HL-60 (cell line): ENCODE measurements at regions not wholly inside any gene's neighbourhood (a gene's known extent, or its start where the extent isn't known, plus 50 kb on each side); places are given as distances from the start of the nearest gene placed in this dataset.

Experiments used
- DNase-seq, 2 experiments: peaks; one replicate each; pipeline ENCODE4 v3.0.0-alpha.2; 2010 to 2020; ENCODE audit warnings: low read depth in 1 of 2, low spot score in 1 of 2
- H3K27ac ChIP-seq: fragments of 250-450 bp; sonication (Bioruptor Pico); replicated peaks from 2 replicates; pipeline ENCODE4 v1.5.1; 2020; ENCODE audit warnings: mild to moderate bottlenecking, moderate library complexity
- H3K27me3 ChIP-seq: fragments of 250-450 bp; sonication (Bioruptor Pico); 2 replicates; pipeline ENCODE4 v1.5.1; 2021; ENCODE audit warnings: mild to moderate bottlenecking, moderate library complexity; ENCODE audit not compliant: insufficient read depth, poor library complexity, severe bottlenecking
- H3K4me3 ChIP-seq: replicated peaks from 2 replicates; pipeline ENCODE4 v1.5.1; 2011; ENCODE audit warnings: mild to moderate bottlenecking, control low read depth, low read length; ENCODE audit not compliant: insufficient read depth
- GABPA ChIP-seq: IDR thresholded peaks from 2 replicates; pipeline ENCODE4 v1.6.1; 2012; ENCODE audit warnings: low read depth
- POLR2AphosphoS5 ChIP-seq: IDR thresholded peaks from 2 replicates; pipeline ENCODE4 v1.6.1; 2012; ENCODE audit warnings: low read depth
- SPI1 ChIP-seq: IDR thresholded peaks from 2 replicates; pipeline ENCODE4 v1.6.1; 2012; ENCODE audit warnings: low read depth, mild to moderate bottlenecking, borderline replicate concordance
- TF ChIP-seq, protein P1 (sequence below): IDR thresholded peaks from one replicate; pipeline ENCODE4 v1.5.1; 2011; ENCODE audit warnings: low read length, control low read depth, inconsistent platforms; ENCODE audit not compliant: insufficient read depth
- TF ChIP-seq, protein P2 (sequence below): IDR thresholded peaks from 2 replicates; pipeline ENCODE4 v1.6.1; 2012; ENCODE audit warnings: low read depth; ENCODE audit not compliant: insufficient replicate concordance

DNA sequence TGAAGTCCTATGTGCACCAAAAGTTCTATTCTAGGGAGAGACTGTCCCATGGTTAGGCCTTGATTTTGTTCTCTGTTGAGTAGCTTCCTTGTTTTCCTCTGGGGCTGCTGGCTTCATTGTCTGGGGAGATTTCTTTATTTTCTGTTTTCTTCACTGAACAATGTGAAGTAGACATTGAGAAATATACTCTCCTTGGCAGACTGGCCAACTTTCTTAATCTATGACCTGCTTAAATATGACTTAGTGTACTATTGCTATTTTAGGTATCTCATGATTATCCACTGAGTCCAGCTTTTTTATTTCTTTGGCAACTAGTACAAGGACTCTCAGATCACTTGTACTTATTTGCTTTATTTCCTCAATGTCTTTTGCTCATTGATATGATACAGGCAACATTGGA lies 1594.6 kb downstream of the ARAP2 start:
- no peak overlapping the region for H3K27ac ChIP-seq
- no peaks in the 10 kb centered on the region for H3K27me3 ChIP-seq
- H3K4me3 ChIP-seq: no peak overlapping the region
- TF ChIP-seq SPI1: no peak
- no peak for TF ChIP-seq POLR2AphosphoS5
- TF ChIP-seq, protein P1, sequence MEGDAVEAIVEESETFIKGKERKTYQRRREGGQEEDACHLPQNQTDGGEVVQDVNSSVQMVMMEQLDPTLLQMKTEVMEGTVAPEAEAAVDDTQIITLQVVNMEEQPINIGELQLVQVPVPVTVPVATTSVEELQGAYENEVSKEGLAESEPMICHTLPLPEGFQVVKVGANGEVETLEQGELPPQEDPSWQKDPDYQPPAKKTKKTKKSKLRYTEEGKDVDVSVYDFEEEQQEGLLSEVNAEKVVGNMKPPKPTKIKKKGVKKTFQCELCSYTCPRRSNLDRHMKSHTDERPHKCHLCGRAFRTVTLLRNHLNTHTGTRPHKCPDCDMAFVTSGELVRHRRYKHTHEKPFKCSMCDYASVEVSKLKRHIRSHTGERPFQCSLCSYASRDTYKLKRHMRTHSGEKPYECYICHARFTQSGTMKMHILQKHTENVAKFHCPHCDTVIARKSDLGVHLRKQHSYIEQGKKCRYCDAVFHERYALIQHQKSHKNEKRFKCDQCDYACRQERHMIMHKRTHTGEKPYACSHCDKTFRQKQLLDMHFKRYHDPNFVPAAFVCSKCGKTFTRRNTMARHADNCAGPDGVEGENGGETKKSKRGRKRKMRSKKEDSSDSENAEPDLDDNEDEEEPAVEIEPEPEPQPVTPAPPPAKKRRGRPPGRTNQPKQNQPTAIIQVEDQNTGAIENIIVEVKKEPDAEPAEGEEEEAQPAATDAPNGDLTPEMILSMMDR: no peak
- TF ChIP-seq, protein P2, sequence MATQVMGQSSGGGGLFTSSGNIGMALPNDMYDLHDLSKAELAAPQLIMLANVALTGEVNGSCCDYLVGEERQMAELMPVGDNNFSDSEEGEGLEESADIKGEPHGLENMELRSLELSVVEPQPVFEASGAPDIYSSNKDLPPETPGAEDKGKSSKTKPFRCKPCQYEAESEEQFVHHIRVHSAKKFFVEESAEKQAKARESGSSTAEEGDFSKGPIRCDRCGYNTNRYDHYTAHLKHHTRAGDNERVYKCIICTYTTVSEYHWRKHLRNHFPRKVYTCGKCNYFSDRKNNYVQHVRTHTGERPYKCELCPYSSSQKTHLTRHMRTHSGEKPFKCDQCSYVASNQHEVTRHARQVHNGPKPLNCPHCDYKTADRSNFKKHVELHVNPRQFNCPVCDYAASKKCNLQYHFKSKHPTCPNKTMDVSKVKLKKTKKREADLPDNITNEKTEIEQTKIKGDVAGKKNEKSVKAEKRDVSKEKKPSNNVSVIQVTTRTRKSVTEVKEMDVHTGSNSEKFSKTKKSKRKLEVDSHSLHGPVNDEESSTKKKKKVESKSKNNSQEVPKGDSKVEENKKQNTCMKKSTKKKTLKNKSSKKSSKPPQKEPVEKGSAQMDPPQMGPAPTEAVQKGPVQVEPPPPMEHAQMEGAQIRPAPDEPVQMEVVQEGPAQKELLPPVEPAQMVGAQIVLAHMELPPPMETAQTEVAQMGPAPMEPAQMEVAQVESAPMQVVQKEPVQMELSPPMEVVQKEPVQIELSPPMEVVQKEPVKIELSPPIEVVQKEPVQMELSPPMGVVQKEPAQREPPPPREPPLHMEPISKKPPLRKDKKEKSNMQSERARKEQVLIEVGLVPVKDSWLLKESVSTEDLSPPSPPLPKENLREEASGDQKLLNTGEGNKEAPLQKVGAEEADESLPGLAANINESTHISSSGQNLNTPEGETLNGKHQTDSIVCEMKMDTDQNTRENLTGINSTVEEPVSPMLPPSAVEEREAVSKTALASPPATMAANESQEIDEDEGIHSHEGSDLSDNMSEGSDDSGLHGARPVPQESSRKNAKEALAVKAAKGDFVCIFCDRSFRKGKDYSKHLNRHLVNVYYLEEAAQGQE: no peak
- TF ChIP-seq GABPA: no peak
- no peak for DNase-seq

DNA sequence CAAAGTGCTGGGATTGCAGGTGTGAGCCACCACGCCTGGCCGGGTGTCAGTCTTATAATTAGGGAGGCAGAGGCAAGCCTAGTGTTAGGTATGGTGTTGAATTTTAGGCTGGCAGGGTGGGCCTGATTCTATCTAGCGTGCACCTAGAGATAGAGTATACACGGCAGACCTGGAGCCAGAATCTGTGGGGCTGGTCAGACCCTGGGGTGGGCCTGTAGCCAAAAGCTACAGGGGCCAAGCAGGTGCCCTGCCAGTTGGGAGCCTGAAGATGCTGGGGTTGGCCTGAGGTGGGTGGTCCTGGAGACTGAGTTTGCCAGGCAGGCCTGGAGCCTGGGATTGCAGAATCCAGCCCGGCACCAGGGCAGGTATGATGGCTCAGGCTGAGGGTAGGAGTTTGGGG lies 1580.3 kb downstream of the ARAP2 start:
- no peak for DNase-seq
- no peak overlapping the region for H3K4me3 ChIP-seq
- TF ChIP-seq GABPA: no peak
- no peak for TF ChIP-seq SPI1
- TF ChIP-seq POLR2AphosphoS5: no peak
- no peak overlapping the region for H3K27ac ChIP-seq
- no peaks in the 10 kb centered on the region for H3K27me3 ChIP-seq

DNA sequence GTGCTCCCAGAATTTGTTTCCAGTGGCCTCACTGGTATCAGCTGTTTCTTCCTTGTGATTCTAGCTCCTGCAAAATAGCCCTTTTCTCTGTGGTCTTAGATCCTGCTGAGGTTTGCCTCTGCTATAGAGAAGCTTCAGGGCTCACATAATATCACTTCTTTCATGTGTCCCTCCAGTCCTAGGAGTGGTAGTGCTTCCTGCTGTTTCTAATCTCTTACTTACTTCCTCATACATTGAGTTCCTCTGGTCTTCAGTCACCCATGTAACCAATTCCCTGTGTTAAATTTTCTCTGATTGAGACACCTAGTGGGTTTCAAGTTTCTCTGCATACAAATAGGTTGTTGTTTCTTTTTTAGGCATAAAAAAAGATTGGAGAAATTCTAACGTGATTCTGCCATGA lies 1567.9 kb downstream of the ARAP2 start:
- DNase-seq: no peak
- H3K27me3 ChIP-seq: no peaks in the 10 kb centered on the region
- no peak overlapping the region for H3K4me3 ChIP-seq
- TF ChIP-seq POLR2AphosphoS5 (no peak), GABPA (no peak), SPI1 (peak; percentile 6; the same call in 1 of the 2 replicates)
- TF ChIP-seq, protein P2: no peak
- no peak overlapping the region for H3K27ac ChIP-seq

DNA sequence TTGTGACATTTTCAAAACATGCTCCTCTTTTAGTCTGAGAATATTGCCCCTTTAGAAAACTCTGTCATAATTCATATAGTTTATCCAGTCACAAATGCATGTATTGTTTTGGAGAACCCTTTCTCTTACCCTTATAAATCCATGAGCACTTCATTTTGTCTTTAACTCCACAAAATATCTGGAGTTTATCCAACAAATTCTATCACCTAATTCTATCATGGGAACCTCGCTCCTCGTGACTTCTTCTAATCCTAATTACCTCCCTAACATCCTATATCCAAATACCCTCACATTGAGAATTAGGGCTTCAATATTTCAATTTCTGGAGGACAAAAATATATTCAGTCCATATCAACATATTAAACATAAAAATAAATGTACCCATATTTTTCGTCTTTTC lies 1565.9 kb downstream of the ARAP2 start:
- Histone ChIP-seq H3K27me3 (no peaks in the 10 kb centered on the region), H3K4me3 (no peak overlapping the region), H3K27ac (no peak overlapping the region)
- no peak for DNase-seq
- TF ChIP-seq GABPA (no peak), POLR2AphosphoS5 (no peak)
- TF ChIP-seq, protein P2: no peak

DNA sequence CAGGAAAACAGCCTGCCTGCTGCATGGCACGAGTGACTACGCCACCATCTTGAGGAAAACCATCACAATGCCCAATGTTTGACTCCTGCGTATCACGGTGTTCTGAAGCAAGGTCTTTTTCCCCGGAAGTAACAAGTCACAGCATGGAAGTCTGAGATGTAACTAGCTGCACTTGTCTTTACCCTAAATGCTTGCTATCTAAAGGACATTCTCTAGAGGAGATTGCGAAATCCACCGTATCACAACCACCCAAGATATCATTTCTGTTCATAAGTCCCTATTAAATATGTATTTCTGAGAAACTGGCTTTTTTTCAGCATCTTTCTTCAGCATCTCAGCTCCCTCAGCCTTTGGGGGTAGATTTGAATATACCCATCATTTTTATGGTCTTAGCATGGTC lies 1565.1 kb downstream of the ARAP2 start:
- Histone ChIP-seq H3K27ac (no peak overlapping the region), H3K4me3 (no peak overlapping the region), H3K27me3 (no peaks in the 10 kb centered on the region)
- no peak for DNase-seq
- TF ChIP-seq GABPA: no peak
- TF ChIP-seq, protein P2: no peak
